Inferior parietal cortex (tissue), 1 donor: ENCODE measurements at regions not wholly inside any gene's neighbourhood (a gene's known extent, or its start where the extent isn't known, plus 50 kb on each side); places are given as distances from the start of the nearest gene placed in this dataset.
"Not testable (repeated sequence)": the region's sequence is repeated elsewhere in the genome, so short reads cannot be mapped to it uniquely, and the experiment has no call there.

Experiments used
- DNase-seq: peaks from one replicate; pipeline ENCODE4 v3.0.0-alpha.2; 2016; ENCODE audit errors: extremely low spot score

DNA sequence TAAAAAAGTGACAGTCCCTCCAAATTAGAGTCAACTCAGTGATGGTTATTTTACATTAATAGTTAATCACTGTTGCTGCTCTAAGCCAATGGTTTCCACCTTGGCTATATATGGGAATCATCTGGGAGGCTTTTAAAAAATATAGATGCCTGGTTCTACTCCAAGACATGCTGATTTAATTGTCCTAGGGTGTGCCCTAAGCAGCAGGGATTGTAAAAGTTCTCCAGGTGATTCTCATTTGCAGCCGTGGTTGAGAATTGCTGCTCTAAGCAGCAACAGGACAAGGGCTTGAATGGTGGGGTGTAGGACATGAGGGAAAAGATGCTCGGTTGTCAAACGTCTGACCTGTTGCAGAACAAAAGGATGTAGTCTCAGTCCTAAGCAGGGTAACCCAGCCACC lies 405.1 kb upstream of the MCTP2 start:
- no peak for DNase-seq

- no peak for DNase-seq
Observed at GRCh38 chr15:93825682-93826081, 405.7 kb upstream of the MCTP2 start.

- DNase-seq = no peak
Observed at GRCh38 chr15:93823971-93824913, 407.1 kb upstream of the MCTP2 start.

GRCh38 chr15:93820566-93820965 lies 410.8 kb upstream of the MCTP2 start:
- no peak for DNase-seq

- peak; percentile 34 for DNase-seq
Observed at GRCh38 chr15:93819826-93820225, 411.5 kb upstream of the MCTP2 start.

- DNase-seq = no peak
Observed at GRCh38 chr15:93816815-93817214, 414.5 kb upstream of the MCTP2 start.

GRCh38 chr15:93811305-93811704 lies 420.1 kb upstream of the MCTP2 start:
- DNase-seq = no peak

- no peak for DNase-seq
Observed at GRCh38 chr15:93809516-93809915, 421.8 kb upstream of the MCTP2 start.

GRCh38 chr15:93803421-93804152 lies 427.8 kb upstream of the MCTP2 start:
- DNase-seq = no peak

DNA sequence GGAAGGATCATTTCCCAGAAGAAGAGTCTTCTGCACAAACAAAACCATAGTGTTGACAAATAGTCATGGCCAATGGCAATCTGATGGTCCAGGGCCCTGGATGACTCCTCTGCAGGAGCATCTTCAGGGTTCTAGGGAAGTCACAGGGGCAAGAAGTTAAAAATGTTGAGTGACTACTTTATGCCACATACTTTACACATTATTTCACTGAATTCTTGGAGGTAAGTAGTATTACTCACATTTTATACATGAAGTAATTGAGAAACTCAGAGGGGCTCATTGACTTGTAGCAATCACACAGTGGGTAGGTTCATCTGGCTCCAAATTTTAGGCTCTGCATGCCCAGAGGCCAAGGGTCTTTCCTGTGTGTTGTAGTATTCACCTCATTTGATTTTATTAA lies 430.2 kb upstream of the MCTP2 start:
- DNase-seq = no peak

DNA sequence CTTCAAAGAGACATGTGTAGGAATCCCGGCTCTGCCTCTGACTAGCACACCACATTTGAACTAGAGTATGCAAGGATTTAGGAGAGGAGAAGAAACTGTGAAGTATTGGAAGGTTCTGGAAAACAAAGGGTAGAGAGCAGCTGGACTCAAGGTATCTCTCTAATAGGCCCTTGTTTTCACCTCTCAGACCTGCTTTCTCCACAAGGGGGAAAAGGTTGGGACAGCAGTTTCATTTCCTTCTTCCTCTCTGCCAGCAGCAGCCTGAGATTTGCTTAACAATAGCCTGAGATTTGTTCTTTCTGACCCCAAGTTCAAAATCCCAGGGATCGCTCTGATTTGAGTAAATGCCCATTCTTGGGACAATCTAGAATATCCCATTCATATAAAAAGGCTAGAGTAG lies 430.6 kb upstream of the MCTP2 start:
- DNase-seq = no peak

GRCh38 chr15:93789441-93789840 lies 441.9 kb upstream of the MCTP2 start:
- DNase-seq = no peak

- DNase-seq = no peak
Observed at GRCh38 chr15:93780073-93780472, 451.3 kb upstream of the MCTP2 start.

DNA sequence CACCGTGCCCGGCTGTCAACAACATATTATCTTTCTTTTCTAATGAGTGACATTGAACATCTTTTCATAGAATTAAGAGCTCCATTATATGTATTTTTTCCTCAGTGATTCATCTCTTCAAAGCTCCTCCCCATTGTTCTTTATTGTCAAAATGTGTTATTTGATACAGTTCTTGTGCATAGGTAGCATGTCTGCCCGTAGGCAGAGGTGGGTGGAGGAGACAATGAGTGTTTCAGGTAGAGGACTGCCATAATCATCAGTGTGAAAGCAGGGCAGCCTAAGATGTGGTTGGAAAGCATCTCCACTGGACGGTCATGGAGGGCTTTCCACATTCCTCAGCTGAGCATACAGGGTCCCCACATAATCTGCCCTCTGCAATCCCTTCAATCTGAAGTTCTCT lies 452.0 kb upstream of the MCTP2 start:
- no peak for DNase-seq

GRCh38 chr15:93771196-93772030 lies 459.9 kb upstream of the MCTP2 start:
- DNase-seq = no peak

GRCh38 chr15:93770788-93771187 lies 460.6 kb upstream of the MCTP2 start:
- DNase-seq = no peak

GRCh38 chr15:93762036-93762435 lies 469.3 kb upstream of the MCTP2 start:
- peak; percentile 27 for DNase-seq

DNA sequence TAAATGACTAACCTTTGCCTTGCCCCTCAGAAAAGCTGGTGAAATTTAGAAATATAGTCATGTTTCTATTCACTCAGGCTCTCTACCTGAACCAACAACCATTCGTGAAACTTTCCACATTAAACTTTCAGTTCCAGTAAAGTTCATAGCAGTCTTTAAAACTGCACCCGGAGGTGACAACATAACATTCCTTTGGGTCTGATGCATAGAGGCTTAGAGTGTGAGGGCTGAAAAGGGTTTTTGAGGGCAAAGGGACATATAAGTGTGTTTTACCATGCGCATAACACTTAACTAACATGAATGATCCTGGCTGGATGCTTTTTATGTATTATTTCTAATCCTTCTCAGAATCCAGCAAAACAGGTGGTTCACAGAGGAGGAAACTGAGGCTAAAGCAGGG lies 471.7 kb upstream of the MCTP2 start:
- no peak for DNase-seq

DNA sequence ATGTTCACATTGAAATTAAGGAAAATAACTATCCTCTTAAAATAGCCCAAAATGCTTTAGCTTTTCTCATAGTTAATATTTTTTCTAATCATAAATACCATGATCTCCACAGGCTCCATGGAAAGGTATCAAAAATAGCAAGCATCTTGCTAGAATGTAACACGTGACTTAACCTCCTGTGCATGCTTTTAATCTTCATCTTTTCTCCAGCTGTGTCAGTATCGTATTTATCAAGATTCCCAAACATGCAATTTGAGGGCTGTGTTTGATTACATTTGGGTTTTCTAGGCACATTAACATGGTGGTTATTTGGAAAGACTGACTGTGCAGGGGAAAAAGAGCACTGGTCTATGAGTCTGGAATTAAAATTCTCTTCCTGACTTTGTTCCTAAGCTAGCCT lies 472.5 kb upstream of the MCTP2 start:
- no peak for DNase-seq

- no peak for DNase-seq
Observed at GRCh38 chr15:93748710-93749109, 482.7 kb upstream of the MCTP2 start.

DNA sequence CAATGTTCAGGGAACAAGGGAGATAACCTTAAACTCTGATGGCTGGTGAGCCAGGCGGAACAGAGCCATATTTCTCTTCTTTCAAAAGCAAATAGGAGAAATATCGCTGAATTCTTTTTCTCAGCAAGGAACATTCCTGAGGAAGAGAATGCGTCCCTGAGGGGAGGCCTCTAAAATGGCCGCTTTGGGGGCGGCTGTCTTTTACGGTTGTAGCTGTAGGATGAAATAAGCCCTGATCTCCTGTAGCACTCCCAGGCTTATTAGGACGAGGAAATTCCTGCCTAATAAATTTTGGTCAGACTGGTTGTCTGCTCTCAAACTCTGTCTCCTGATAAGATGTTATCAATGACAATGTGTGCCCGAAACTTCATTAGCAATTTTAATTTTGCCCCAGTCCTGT lies 496.4 kb upstream of the MCTP2 start:
- not testable (repeated sequence) for DNase-seq

DNA sequence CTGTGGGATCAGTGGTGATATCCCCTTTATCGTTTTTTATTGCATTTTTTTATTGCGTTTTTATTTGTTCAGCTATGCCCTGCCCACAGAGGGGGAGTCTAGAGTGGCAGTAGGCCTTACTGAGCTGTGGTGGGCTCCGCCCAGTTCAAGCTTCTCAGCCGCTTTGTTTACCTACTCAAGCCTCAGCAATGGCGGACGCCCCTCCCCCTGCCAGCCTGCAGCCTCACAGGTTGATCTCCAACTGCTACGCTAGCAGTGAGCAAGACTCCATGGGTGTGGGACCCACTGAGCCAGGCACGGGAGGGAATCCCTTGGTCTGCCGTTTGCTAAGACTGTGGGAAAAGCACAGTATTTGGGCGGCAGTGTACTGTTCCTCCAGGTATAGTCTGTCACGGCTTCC lies 500.6 kb upstream of the MCTP2 start:
- DNase-seq = no peak
